HG03565 (cell line): ENCODE measurements at regions not wholly inside any gene's neighbourhood (a gene's known extent, or its start where the extent isn't known, plus 50 kb on each side); places are given as distances from the start of the nearest gene placed in this dataset.

Experiments used
- ATAC-seq: cut with Tn5 transposase; IDR thresholded peaks from one replicate; pipeline ENCODE4 v1.9.1; 2021; ENCODE audit warnings: mild to moderate bottlenecking, moderate library complexity; ENCODE audit not compliant: unreplicated experiment

DNA sequence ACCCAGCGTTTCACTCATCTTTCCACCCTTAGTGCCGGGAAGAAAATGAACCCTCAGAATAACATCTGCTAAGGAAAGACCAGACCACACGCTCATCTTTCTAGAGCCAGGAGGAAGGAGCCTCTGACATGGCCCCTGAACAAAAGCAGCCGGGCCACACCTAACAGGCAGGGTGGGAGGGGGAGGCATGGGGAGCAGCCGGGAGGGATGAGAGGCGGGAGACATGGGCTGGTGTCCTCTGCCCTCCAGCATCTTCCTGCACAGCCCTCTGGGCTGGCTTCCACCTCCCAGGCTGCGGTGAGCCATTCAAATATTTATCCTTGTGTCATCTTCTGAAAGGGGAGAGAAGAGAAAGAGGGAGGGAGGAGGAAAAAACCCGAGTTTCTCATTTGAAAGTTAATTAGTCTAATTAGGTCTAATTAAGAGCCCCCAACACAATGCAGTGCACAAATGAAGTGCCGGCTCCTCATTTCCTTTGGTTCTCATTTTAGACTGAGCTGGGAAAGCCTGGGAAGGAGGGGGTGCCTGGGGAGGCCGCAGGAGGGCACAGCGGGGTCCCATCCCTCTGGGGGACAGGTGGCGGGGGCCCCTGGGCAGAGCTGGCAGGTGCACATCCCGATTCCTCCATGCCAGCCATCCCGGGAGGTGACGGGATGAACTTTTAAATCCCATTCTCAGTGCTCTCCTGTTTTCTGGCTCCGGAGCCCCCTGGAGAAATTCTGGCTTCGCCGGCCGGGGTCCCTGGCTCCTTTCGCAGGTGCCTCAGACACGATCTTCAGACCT is 90.5 kb downstream of the ENGASE start:
- no peak for ATAC-seq

GRCh38 chr17:79164408-79164807 is 89.8 kb downstream of the ENGASE start:
- no peak for ATAC-seq

GRCh38 chr17:79163071-79163470 is 88.4 kb downstream of the ENGASE start:
- ATAC-seq, result no peak

DNA sequence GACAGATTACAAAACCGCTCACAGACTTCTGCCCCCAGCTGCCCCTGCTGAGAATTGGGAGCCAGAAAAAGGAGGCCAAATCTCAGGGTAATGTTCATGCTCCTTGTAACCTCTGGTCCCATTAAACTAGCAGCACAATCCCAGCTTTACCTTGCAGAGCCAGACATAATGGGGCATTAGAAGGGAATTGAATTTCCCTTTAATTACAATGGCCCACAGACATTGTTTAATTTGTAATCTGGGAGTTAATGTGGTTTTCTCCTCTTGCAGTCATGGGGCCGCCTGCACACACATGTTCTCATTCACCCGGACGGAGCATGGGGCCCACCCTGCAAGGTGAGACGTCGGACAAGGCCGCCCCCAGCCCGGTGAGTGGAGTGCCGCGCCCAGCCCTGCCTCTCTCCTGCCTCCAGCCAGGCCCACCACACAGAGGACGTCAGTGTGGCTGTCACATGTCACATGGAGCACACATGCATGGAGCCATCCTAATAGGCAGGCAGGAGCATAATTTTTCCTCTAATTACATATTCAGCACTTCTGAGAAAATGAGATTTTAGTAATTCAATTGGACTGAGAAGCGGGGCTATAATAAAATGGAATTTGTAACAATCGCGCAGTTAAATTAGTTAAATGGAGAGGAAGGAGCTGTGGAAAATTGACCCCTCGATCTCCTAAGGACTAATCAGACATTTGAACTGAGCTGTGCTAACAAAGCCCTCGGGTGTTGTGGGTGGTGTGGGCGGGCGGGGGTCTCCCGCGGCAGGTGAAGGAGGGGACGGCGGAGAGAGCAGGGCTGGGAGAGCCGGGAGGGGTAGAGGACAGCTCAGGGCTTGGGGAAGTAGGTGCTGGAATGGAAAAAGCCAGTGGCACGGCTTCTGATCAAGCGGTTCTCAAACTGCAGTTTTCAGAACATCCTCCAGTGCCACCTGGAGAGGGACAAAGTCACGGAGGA is 87.7 kb downstream of the ENGASE start:
- no peak for ATAC-seq

- ATAC-seq, result no peak
Observed at GRCh38 chr17:79160980-79161636, 86.5 kb downstream of the ENGASE start.

GRCh38 chr17:79159926-79160325 is 85.3 kb downstream of the ENGASE start:
- no peak for ATAC-seq

GRCh38 chr17:79159471-79159870 is 84.8 kb downstream of the ENGASE start:
- ATAC-seq, result no peak

- no peak for ATAC-seq
Observed at GRCh38 chr17:79156463-79157095, 82.0 kb downstream of the ENGASE start.

DNA sequence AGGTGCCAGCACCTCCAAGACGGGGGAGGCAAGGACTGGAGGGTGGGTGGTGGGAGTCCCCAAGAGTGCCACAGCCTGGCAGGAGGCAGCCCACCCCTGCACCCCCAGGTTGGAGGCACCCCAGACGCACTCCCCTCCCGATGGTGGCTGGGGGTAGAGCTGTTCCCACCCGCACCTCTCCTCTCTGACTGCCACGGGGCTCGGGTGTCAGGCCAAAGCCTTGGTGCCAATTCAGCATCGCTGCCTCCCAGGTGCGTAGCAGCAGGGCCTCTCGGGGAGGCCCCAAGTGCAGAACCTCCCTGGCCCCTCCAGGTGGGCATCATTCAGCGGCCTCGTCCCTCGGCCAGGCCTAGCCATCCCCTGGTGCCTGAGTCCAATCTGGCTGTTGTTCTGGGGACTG is 81.1 kb downstream of the ENGASE start:
- no peak for ATAC-seq

GRCh38 chr17:79154951-79155585 is 80.4 kb downstream of the ENGASE start:
- ATAC-seq, result no peak

- no peak for ATAC-seq
Observed at GRCh38 chr17:79154446-79154845, 79.8 kb downstream of the ENGASE start.

DNA sequence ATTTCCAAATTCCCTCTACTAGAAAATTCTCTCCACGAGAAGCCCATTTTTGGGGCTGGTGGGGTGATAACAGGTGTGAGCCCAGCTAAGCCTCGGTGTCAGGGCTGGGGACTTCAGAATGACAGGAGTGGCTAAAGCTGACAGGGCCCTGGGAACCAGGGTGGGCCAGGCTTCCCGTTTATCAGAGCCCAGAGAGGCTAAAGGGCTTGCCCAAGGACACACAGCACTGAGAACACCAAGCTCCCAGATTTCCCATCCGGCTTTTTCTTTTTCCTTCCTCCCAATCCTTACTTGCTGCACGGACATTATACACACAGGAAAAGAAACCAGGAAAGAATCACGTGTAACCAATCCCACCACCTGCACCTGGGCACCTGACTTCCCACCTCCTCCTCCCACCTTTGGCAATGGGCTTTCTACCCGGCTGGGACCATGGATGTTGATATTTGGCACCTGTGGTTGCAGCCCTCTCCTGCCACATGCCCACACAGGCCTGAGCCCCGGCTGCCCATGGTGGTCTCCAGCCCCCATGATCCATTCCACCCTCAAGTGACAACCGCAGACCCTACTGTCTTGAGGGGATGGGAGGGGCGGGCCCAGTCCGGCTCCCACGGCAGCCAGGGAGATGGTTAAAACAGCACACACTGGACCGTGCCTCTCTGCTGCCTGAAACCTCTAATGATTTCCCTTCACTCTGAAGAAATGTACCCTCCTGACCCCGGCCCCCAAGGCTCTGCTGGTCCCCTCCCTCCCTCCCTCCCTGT is 78.9 kb downstream of the ENGASE start:
- ATAC-seq, result no peak

DNA sequence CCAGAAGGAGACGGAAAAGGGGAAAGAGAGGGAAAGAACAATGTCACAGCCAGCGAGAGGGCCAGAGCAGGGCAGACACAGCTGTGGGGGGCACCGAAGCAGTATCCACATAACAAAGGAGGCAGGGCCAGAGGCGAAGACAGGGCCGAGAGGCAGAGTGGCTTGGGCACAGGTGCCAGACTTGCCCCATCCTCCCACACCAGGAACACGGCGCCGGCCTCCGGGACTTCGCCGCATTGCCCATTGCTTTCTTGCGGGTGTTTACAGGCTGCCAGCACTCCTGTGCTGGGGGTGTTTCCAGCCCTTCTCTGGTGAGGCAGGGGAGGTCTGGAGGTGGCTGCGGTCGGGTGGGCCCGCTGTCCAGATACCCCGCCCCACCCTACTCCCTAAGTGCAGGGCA is 78.0 kb downstream of the ENGASE start:
- no peak for ATAC-seq

GRCh38 chr17:79152110-79152509 is 77.5 kb downstream of the ENGASE start:
- no peak for ATAC-seq

GRCh38 chr17:79150799-79151198 is 76.2 kb downstream of the ENGASE start:
- no peak for ATAC-seq

DNA sequence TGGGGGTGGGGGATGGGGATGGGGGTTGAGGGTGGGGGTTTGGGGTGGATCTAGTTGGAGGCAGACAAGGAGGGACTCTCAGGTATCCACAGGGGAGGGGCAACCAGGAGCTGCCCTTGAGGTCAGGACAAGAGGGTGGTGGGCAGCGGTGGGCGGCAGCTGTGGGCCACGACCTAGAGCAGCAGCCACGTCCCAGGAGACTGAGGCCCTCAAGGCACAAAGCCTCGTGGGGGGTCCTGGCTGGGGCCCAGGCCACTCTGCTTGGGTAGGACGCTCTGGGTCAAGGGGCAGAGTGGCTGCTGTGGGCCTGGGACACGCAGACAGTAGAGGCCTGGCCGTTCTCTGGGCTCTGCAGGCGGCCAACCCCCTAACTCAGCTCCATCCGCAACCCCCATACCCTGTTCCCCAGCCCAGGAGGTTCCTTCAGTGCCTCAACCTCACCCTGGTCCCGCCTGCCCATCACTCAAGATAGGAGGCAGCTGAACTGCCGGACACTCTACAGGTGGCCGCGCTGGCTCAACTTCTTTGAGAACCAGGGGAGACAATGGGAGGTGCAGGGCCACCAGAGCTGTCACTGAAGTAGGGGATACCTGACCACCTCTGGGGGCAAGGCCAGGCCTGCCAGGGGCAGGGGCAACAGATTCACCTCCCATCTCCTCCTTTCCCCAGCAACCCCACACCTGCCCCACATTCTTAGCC is 75.6 kb downstream of the ENGASE start:
- no peak for ATAC-seq

GRCh38 chr17:79148584-79148983 is 74.0 kb downstream of the ENGASE start:
- no peak for ATAC-seq

DNA sequence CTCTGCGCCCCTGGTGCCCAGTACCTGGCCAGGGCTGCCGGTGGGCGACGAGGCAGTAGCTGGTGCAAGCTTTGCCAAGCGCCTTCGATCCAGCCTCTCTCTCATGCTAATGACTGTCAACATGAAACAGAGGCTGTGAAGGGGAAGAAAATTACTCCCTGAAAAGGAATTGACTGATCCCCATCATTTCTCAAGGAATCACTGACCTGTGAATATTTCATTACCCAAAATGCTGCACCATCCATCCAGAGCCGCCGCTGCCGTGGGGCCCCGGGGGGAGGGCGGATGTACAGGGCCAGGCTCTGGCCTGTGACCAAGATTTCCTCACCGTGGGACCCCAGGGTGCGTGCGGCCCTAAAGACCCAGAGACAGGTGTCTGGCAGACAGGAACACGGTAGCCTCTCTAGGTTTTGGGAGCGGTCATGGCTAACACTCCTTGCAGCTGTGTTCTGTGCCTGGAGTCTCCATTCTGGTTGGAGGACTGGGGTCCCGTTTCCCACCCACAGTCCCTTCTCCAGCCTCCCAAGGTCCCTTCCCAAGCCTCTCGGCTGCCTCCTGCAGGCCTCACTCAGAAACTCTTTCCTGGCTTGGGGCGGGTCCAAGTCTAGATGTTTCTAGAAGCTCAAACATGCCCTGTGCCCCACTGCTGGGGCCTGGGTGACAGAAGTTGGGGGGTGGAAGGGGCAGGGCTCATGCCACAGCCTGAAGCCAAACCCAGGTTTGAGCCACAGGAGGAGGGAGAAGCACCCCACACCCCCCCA is 73.3 kb downstream of the ENGASE start:
- ATAC-seq, result no peak
